ENCODE measurements at regions not wholly inside any gene's neighbourhood (a gene's known extent, or its start where the extent isn't known, plus 50 kb on each side); places are given as distances from the start of the nearest gene placed in this dataset.
A peak's percentile ranks its signal among the peaks of the same experiment; 100 is the strongest.
"Not testable (repeated sequence)": the region's sequence is repeated elsewhere in the genome, so short reads cannot be mapped to it uniquely, and the experiment has no call there.

GRCh38 chr9:109665736-109666135 lies 114.3 kb upstream of the PALM2AKAP2 start:
- not testable (repeated sequence) for DNase-seq (ENCODE audit: low read depth in 2 of 2)

- no peak for DNase-seq (ENCODE audit: low read depth in 2 of 2)
Measured at GRCh38 chr9:109681301-109681700, 98.7 kb upstream of the PALM2AKAP2 start.

GRCh38 chr9:109682227-109682626 lies 97.8 kb upstream of the PALM2AKAP2 start:
- DNase-seq (ENCODE audit: low read depth in 2 of 2), result no peak

- DNase-seq (ENCODE audit: low read depth in 2 of 2), result no peak
Measured at GRCh38 chr9:109683521-109683920, 96.5 kb upstream of the PALM2AKAP2 start.

- no peak for DNase-seq (ENCODE audit: low read depth in 2 of 2)
Measured at GRCh38 chr9:109689701-109690100, 90.3 kb upstream of the PALM2AKAP2 start.

- DNase-seq (ENCODE audit: low read depth in 2 of 2), result no peak
Measured at GRCh38 chr9:109699019-109699418, 81.0 kb upstream of the PALM2AKAP2 start.

GRCh38 chr9:109704546-109704945 lies 75.5 kb upstream of the PALM2AKAP2 start:
- DNase-seq (ENCODE audit: low read depth in 2 of 2), result no peak

GRCh38 chr9:109705515-109705914 lies 74.5 kb upstream of the PALM2AKAP2 start:
- DNase-seq (ENCODE audit: low read depth in 2 of 2), result no peak

- DNase-seq (ENCODE audit: low read depth in 2 of 2), result no peak
Measured at GRCh38 chr9:109707355-109707754, 72.6 kb upstream of the PALM2AKAP2 start.

- peak; percentile 55 to 66 for DNase-seq (ENCODE audit: low read depth in 2 of 2)
Measured at GRCh38 chr9:109708451-109708945, 71.5 kb upstream of the PALM2AKAP2 start.

- no peak for DNase-seq (ENCODE audit: low read depth in 2 of 2)
Measured at GRCh38 chr9:109709866-109710265, 70.1 kb upstream of the PALM2AKAP2 start.

GRCh38 chr9:109710830-109711229 lies 69.2 kb upstream of the PALM2AKAP2 start:
- DNase-seq (ENCODE audit: low read depth in 2 of 2), result no peak

GRCh38 chr9:109715344-109715743 lies 64.7 kb upstream of the PALM2AKAP2 start:
- no peak for DNase-seq (ENCODE audit: low read depth in 2 of 2)

- DNase-seq (ENCODE audit: low read depth in 2 of 2), result no peak
Measured at GRCh38 chr9:109716631-109717030, 63.4 kb upstream of the PALM2AKAP2 start.

- no peak for DNase-seq (ENCODE audit: low read depth in 2 of 2)
Measured at GRCh38 chr9:109717342-109717741, 62.7 kb upstream of the PALM2AKAP2 start.

- no peak for DNase-seq (ENCODE audit: low read depth in 2 of 2)
Measured at GRCh38 chr9:109718861-109719260, 61.1 kb upstream of the PALM2AKAP2 start.

- DNase-seq (ENCODE audit: low read depth in 2 of 2), result no peak
Measured at GRCh38 chr9:109721001-109721400, 59.0 kb upstream of the PALM2AKAP2 start.

GRCh38 chr9:109722007-109722406 lies 58.0 kb upstream of the PALM2AKAP2 start:
- DNase-seq (ENCODE audit: low read depth in 2 of 2), result no peak

- no peak for DNase-seq (ENCODE audit: low read depth in 2 of 2)
Measured at GRCh38 chr9:109723781-109724180, 56.2 kb upstream of the PALM2AKAP2 start.

- no peak for DNase-seq (ENCODE audit: low read depth in 2 of 2)
Measured at GRCh38 chr9:109725460-109725859, 54.5 kb upstream of the PALM2AKAP2 start.

GRCh38 chr9:109726119-109726518 lies 53.9 kb upstream of the PALM2AKAP2 start:
- DNase-seq (ENCODE audit: low read depth in 2 of 2), result no peak

- DNase-seq (ENCODE audit: low read depth in 2 of 2), result no peak
Measured at GRCh38 chr9:109728686-109729300, 51.2 kb upstream of the PALM2AKAP2 start.

GRCh38 chr9:109729513-109729912 lies 50.5 kb upstream of the PALM2AKAP2 start:
- no peak for DNase-seq (ENCODE audit: low read depth in 2 of 2)
